Fibroblast of lung (primary cell): ENCODE measurements at regions not wholly inside any gene's neighbourhood (a gene's known extent, or its start where the extent isn't known, plus 50 kb on each side); places are given as distances from the start of the nearest gene placed in this dataset.

Source experiments
- DNase-seq, 2 donors: peaks; one replicate each; pipeline versions ENCODE4 v3.0.0 to v3.0.0-alpha.2; 2010; ENCODE audit warnings: low read depth in 2 of 2
- H2AFZ ChIP-seq: 2 replicates; pipeline ENCODE4 v1.5.1; 2012; ENCODE audit warnings: low read length, control low read depth, inconsistent platforms
- H3K27ac ChIP-seq: 2 replicates; pipeline ENCODE4 v1.5.1; 2011; ENCODE audit warnings: low read length, control low read depth; ENCODE audit not compliant: insufficient read depth
- H3K27me3 ChIP-seq: 2 replicates; pipeline ENCODE4 v1.5.1; 2011; ENCODE audit warnings: mild to moderate bottlenecking, low read length; ENCODE audit not compliant: control insufficient read depth, insufficient read depth
- H3K36me3 ChIP-seq: 2 replicates; pipeline ENCODE4 v1.5.1; 2011; ENCODE audit warnings: low read length; ENCODE audit not compliant: control insufficient read depth, insufficient read depth
- H3K4me1 ChIP-seq: 2 replicates; pipeline ENCODE4 v1.5.1; 2011; ENCODE audit warnings: low read length; ENCODE audit not compliant: control insufficient read depth, insufficient read depth; ENCODE audit errors: extremely low read depth
- H3K4me2 ChIP-seq: 2 replicates; pipeline ENCODE4 v1.5.1; 2011; ENCODE audit warnings: low read length, control low read depth; ENCODE audit not compliant: insufficient read depth; ENCODE audit errors: extremely low read depth
- H3K4me3 ChIP-seq, 4 experiments: fragments of 200-600 bp in 1 of 4; sonication (generic) in 1 of 4; replicated peaks in 1 of 4; 2 replicates each; pipeline ENCODE4 v1.5.1; 2011 to 2016; ENCODE audit warnings: low read length in 4 of 4, low read depth in 3 of 4, mild to moderate bottlenecking in 3 of 4, control low read depth in 2 of 4, inconsistent platforms in 1 of 4, mixed read lengths in 1 of 4; ENCODE audit not compliant: insufficient read depth in 1 of 4; ENCODE audit errors: control extremely low read depth in 1 of 4
- H3K79me2 ChIP-seq: 2 replicates; pipeline ENCODE4 v1.5.1; 2012; ENCODE audit warnings: mild to moderate bottlenecking, low read length, inconsistent platforms; ENCODE audit not compliant: control insufficient read depth, insufficient read depth
- H3K9ac ChIP-seq: 2 replicates; pipeline ENCODE4 v1.5.1; 2011; ENCODE audit warnings: mild to moderate bottlenecking, low read length, control low read depth; ENCODE audit not compliant: insufficient read depth
- H3K9me3 ChIP-seq: 2 replicates; pipeline ENCODE4 v1.5.1; 2012; ENCODE audit warnings: low read depth, low read length; ENCODE audit not compliant: control insufficient read depth, insufficient read depth
- H4K20me1 ChIP-seq: 2 replicates; pipeline ENCODE4 v1.5.1; 2011; ENCODE audit warnings: low read length; ENCODE audit not compliant: control insufficient read depth, insufficient read depth; ENCODE audit errors: extremely low read depth
- EZH2 ChIP-seq: IDR thresholded peaks from 2 replicates; pipeline ENCODE4 v1.5.1; 2012; ENCODE audit warnings: low read length, control low read depth, mild to moderate bottlenecking; ENCODE audit errors: missing control alignments
- TF ChIP-seq, protein P1 (sequence below), 2 donors: IDR thresholded peaks in 1 of 2; conservative IDR thresholded peaks in 1 of 2; 1 replicate in 1 of 2; 2 replicates in 1 of 2; pipeline ENCODE4 v1.5.1; 2011 to 2012; ENCODE audit warnings: low read length in 2 of 2, control low read depth in 1 of 2, inconsistent platforms in 1 of 2, low read depth in 1 of 2, mild to moderate bottlenecking in 1 of 2

GRCh38 chr17:64785011-64785421, 122.9 kb upstream of the SMURF2 start:
- no peak overlapping the region for H3K4me3 ChIP-seq
- H3K27ac ChIP-seq: no peak overlapping the region
- H3K27me3 ChIP-seq: no peaks in the 10 kb centered on the region

GRCh38 chr17:64784353-64785010, 122.4 kb upstream of the SMURF2 start:
- Histone ChIP-seq H2AFZ (no peak overlapping the region), H3K4me3 (no peak overlapping the region), H3K36me3 (peaks cover 4% of the 10 kb centered on the region), H3K27me3 (no peaks in the 10 kb centered on the region), H3K79me2 (no peaks in the 10 kb centered on the region), H3K4me2 (no peak overlapping the region), H3K9me3 (no peaks in the 10 kb centered on the region), H3K4me1 (peaks cover 6% of the 10 kb centered on the region), H3K9ac (no peak overlapping the region), H3K27ac (no peak overlapping the region), H4K20me1 (no peaks in the 10 kb centered on the region)
- DNase-seq: no peak
- TF ChIP-seq, protein P1, sequence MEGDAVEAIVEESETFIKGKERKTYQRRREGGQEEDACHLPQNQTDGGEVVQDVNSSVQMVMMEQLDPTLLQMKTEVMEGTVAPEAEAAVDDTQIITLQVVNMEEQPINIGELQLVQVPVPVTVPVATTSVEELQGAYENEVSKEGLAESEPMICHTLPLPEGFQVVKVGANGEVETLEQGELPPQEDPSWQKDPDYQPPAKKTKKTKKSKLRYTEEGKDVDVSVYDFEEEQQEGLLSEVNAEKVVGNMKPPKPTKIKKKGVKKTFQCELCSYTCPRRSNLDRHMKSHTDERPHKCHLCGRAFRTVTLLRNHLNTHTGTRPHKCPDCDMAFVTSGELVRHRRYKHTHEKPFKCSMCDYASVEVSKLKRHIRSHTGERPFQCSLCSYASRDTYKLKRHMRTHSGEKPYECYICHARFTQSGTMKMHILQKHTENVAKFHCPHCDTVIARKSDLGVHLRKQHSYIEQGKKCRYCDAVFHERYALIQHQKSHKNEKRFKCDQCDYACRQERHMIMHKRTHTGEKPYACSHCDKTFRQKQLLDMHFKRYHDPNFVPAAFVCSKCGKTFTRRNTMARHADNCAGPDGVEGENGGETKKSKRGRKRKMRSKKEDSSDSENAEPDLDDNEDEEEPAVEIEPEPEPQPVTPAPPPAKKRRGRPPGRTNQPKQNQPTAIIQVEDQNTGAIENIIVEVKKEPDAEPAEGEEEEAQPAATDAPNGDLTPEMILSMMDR (conservative IDR thresholded peaks at IDR 0.05 in 1 of 2, IDR thresholded peaks at IDR 0.05 in 1 of 2; ENCODE audit: low read depth in 1 of 2, low read length in 2 of 2): no peak
- TF ChIP-seq EZH2: no peak

More at GRCh38 chr17:64785011-64785421, 122.9 kb upstream of the SMURF2 start:
- Histone ChIP-seq H3K9me3 (no peaks in the 10 kb centered on the region), H2AFZ (no peak overlapping the region), H3K79me2 (no peaks in the 10 kb centered on the region), H4K20me1 (no peaks in the 10 kb centered on the region), H3K36me3 (peaks cover 4% of the 10 kb centered on the region), H3K4me2 (no peak overlapping the region), H3K9ac (no peak overlapping the region), H3K4me1 (peaks cover 4% of the 10 kb centered on the region)
- no peak for DNase-seq
- TF ChIP-seq, protein P1 (conservative IDR thresholded peaks at IDR 0.05 in 1 of 2, IDR thresholded peaks at IDR 0.05 in 1 of 2; ENCODE audit: low read depth in 1 of 2, low read length in 2 of 2): no peak
- TF ChIP-seq EZH2: no peak

- H3K36me3 ChIP-seq: peaks cover 4% of the 10 kb centered on the region
- H2AFZ ChIP-seq: no peak overlapping the region
- H3K27me3 ChIP-seq: peaks cover 3% of the 10 kb centered on the region
- no peaks in the 10 kb centered on the region for H3K9me3 ChIP-seq
- H3K4me2 ChIP-seq: no peak overlapping the region
- TF ChIP-seq, protein P1 (conservative IDR thresholded peaks at IDR 0.05 in 1 of 2, IDR thresholded peaks at IDR 0.05 in 1 of 2; ENCODE audit: low read depth in 1 of 2, low read length in 2 of 2): no peak
- no peak for TF ChIP-seq EZH2
- peaks cover 9% of the 10 kb centered on the region for H3K4me1 ChIP-seq
- no peak overlapping the region for H3K9ac ChIP-seq
- H4K20me1 ChIP-seq: no peaks in the 10 kb centered on the region
- H3K4me3 ChIP-seq: no peak overlapping the region
- DNase-seq: no peak
- H3K27ac ChIP-seq: no peak overlapping the region
- no peaks in the 10 kb centered on the region for H3K79me2 ChIP-seq
These were observed 121.6 kb upstream of the SMURF2 start for GRCh38 chr17:64783556-64784352.
